ENCODE measurements at regions not wholly inside any gene's neighbourhood (a gene's known extent, or its start where the extent isn't known, plus 50 kb on each side); places are given as distances from the start of the nearest gene placed in this dataset.

GRCh38 chr9:107948086-107948485 is 458.5 kb upstream of the KLF4 start:
- no peak for TF ChIP-seq CBX3 (IDR thresholded peaks at IDR 0.05; ENCODE audit: low read depth)
- TF ChIP-seq POLR2AphosphoS5 (IDR thresholded peaks at IDR 0.05; ENCODE audit: low read depth, low read length): no peak
- TF ChIP-seq SP1 (IDR thresholded peaks at IDR 0.05; ENCODE audit: low read depth): no peak
- no peak for TF ChIP-seq MAX (IDR thresholded peaks at IDR 0.05)
- TF ChIP-seq ZNF274 (IDR thresholded peaks at IDR 0.05; ENCODE audit: low read depth, low read length): no peak
- TF ChIP-seq CTCF (IDR thresholded peaks at IDR 0.05 in 2 of 3, conservative IDR thresholded peaks at IDR 0.05 in 1 of 3; ENCODE audit: borderline replicate concordance in 1 of 3, insufficient read depth in 1 of 3, low read depth in 2 of 3, low read length in 2 of 3): no peak

All from HCT116 (cell line).